Stimulated activated CD8-positive, alpha-beta memory T cell treated with anti-CD3 and anti-CD28 coated beads, Interleukin-12 subunit alpha, Interleukin-12 subunit beta, amount 100 ng/mL, for 1 hour (primary cell): ENCODE measurements at regions not wholly inside any gene's neighbourhood (a gene's known extent, or its start where the extent isn't known, plus 50 kb on each side); places are given as distances from the start of the nearest gene placed in this dataset.
"Not testable (repeated sequence)": the region's sequence is repeated elsewhere in the genome, so short reads cannot be mapped to it uniquely, and the experiment has no call there.

Source experiments
- DNase-seq: peaks from one replicate; pipeline ENCODE4 v3.0.0-alpha.2; 2020; ENCODE audit warnings: low read depth

DNA sequence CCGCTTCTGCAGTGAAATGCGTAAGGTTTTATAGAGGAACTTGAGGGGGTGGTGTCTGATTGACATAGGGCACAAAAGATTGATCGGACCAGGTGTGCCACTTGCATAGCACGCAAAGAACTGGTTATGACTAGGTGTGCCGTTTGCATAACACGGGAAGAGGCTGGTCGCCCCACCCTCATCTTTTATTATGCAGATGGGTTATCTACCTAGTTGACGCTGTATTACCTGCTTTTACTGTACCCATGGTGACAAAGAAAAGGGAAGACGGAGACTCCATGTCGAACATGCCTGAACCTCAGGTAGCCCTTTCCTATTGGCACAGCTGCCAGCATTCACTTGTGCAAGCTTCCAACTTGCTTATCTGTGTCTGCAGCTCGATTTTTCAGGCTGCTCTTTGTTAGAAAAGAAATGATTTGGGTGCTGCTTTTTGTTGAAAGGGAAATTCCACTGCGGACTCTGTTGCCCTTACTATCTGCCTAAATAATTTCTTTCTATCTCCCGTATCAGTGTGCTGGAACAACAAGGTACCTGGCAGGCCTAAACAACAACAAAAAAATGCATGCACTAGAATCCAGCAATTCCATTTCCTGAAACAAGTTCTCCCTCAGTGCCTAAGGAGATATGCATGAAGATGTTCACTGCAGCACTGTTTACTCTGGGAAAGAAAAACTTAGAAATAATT, 194.4 kb upstream of the KAZN start:
- DNase-seq: no peak

GRCh38 chr1:14404862-14405301, 193.6 kb upstream of the KAZN start:
- DNase-seq: no peak

DNA sequence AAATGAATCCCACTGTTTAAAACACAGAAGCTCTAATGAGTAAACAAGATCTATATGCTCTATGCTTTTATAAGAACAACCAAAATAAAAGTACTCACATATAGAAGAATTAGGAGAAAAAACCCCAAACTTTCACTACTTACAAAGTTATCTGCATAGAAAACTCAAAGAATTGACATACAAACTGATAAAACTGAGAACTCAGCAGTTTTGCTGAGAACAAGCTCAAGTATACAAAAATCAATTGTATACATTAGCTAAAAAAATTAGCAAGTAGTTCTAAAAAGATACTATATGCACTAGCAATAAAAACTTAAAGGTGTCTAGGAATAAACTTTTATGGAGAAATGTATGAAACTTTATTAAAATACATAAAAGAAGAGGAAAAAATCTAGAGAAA, 186.2 kb upstream of the KAZN start:
- no peak for DNase-seq

DNA sequence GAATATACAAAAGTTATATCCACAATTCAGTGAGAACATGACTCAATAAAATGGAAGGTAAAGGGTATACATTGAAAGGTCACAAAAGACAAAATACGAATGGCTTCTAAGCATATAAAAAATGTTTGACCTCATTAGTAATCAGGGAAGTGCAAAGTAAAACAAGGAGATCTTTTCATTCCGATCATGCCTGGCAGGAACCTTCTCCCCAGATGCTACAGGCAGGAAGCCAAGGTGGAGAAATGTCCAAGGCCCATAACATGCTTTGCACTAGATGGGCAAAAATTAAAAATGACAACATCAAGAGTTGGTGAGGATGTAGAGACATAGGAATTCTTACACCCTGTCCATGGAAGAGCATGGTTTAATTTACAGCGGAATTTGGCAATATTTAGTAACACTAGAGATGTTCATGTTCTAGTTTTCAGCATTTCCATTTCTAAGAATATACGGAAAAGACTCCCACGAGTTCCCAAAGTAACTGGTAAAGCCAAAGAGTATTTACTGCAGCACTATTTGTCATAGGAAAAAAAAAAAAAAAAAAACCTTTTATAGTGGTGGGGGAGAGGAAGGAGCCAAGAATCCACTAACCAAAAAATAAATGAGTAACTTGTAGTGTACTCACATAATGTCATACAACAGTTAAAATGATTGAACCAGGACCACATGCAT, 184.5 kb upstream of the KAZN start:
- DNase-seq: no peak

GRCh38 chr1:14415396-14415795, 183.1 kb upstream of the KAZN start:
- no peak for DNase-seq

DNA sequence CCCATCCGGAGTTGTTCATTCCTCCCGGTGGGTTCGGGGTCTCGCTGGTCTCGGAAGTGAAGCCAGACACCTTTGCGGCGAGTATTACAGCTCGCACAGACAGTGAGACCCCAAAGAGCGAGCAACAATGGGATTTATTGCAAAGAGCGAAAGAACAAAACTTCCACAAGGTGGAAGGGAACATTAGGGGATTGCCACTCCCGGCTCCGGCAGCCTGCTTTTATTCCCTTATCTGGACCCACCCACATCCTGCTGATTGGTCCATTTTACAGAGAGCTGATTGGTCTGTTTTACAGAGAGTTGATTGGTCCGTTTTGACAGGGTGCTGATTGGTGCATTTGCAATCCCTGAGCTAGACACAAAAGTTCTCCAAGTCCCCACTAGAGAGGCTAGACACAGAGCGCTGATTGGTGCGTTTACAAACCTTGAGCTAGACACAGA, 178.7 kb upstream of the KAZN start:
- not testable (repeated sequence) for DNase-seq

DNA sequence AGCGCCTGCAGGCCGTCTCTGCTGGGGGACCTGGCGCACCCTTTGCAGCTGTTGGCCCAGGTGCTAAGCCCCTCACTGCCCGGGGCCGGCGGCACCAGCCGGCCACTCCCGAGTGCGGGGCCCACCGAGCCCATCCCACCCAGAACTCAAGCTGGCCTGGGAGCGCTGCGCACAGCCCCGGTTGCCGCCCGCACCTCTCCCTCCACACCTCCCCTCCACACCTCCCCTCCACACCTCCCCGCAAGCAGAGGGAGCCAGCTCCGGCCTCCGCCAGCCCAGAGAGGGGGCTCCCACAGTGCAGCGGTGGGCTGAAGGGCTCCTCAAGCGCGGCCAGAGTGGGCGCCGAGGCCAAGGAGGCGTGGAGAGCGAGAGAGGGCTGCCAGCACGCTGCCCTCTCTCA, 177.8 kb upstream of the KAZN start:
- DNase-seq: no peak

DNA sequence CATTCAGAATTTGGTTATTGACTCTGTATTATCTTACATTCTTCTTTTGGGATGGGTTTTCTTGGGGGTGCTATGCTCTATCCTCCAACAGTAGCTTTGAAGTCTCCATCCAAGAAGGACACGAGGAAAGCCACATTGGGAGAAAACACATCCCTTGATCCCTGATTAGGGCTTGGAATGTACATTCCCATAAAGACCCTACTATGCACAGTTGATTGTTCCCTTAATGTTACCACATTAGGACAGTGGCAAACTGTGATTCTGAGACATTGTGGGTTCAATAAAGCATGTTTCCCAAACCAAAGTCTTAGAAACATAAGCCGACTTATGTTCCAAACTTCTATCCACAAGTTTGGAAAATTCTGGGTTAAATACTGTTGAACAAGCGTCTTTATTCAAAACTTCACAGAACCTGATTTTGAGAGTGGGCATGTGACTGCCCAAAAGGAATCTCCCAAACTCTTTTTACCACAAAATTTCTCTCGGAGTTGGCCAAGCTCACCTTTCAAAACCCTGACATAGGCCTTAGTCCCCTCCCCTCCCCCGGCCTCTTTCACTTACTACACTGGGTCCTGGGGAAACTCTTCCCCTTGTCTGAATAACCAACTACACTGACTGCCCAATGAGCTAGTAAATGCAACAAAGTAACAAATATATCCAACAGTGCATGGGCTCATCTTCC, 177.0 kb upstream of the KAZN start:
- DNase-seq: no peak

DNA sequence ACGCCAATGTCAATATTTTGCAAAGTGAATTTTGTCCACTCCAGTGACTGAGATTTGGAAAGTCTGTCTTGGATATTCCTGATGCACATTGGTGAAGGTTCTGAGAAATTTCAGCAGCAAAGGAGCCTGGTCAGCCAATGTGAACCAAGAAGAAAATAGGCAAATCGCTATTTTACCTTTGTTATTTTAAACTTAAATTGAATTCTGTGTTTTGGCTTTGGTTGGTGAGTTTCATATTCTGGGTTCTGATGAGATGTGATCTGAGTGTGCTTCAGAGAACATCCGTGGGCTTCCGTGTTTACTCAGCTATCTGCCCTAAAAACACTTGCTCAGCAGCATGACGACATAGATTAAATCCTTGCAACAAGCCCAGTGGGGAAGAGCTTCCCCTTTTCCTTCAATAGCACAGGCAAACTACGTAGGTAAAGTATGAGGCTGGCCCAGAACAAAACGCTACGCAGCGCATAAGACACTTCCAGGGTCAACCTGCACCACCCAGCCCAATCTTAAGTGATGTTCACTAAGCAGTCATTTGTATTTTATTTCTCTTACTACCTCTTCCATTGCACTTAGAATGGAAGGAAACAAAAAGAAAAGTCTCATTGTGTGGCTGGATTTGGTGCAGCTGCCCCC, 176.4 kb upstream of the KAZN start:
- no peak for DNase-seq

- no peak for DNase-seq
These were observed 174.0 kb upstream of the KAZN start for GRCh38 chr1:14424325-14425002.

GRCh38 chr1:14426854-14427253, 171.6 kb upstream of the KAZN start:
- DNase-seq: no peak

DNA sequence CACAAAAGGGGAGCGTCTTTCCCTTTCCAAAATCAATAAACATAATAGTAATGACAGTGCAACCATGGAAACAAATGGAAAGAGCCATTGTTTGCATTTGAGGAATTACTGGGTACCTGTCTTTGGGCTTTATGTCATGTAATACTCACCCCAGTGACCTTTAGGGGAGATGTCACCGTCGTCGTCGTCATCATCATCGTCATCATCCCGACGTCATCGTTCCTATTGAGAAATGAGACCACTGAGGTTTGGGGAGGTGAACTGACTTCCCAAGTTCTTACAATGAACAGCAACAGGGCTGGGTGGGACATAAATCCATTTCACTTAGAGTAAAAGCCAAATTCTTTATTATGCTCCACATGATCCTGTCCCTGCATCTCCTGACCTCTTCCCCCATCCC, 168.9 kb upstream of the KAZN start:
- DNase-seq: no peak

DNA sequence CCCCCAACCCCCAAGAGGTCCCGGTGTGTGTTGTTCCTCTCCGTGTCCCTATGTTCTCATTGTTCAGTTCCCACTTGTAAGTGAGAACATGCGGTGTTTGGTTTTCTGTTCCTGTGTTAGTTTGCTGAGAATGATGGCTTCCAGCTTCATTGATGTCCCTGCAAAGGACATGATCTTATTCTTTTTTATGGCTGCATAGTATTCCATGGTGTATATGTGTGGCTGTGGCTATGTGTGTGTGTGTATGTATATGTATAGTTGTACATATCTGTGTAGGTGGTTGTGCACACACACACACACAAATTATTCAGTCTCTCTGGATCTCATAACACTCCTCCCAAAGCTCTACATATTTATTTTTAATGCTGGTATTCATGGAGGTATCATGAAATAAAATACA, 165.8 kb upstream of the KAZN start:
- DNase-seq: not testable (repeated sequence)

DNA sequence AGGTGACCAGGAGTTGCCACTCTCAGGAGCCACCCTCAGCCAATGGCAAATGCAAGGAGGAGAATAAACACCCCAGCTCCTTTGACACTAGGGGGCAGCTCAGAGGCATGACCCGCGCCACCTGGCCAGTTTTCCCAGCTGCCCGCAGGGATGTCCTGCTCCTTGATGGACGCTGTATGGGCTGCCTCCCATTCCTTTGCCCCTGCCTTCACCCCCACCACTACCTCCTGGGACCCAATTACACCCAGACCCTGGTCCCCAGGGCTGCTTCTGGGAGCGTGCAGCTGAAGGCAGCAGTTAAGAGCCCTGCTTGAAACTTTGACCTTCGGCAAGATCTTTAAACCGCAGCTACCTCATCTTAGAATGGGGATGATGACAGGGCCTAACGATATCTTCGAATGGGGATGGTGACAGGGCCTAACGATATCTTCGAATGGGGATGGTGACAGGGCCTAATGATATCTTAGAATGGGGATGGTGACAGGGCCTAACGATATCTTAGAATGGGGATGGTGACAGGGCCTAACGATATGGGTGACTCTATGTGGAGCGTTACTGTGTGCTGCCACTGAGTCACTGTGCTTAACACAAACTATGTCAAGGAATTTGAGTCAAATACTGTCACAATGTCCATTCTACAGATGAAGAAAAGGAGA, 163.0 kb upstream of the KAZN start:
- DNase-seq: no peak

DNA sequence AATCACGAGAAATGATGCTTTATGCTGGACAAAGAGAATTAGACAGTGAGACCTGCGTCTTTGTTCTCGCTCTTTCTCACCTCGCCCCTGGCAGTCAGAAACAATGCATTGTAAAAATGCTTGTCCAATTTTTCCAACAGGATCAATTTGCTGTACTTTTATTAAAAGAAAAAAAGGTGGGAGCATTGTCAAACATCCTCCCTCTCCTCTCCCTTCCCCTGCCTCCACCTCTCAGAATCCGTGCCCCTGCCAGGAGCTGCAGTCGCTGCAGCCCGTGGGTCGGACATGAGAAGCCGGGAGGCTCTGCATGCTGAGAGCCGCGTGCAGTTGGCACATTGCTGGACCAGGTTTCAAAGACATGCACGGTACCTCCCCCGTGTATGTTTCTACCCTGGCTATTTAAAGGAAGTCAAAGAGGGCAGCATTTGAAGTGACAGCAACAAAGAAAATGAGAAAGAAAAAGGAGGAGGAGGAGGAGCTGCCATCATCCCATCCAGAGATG, 161.0 kb upstream of the KAZN start:
- no peak for DNase-seq

GRCh38 chr1:14438127-14438769, 160.2 kb upstream of the KAZN start:
- no peak for DNase-seq

- no peak for DNase-seq
These were observed 159.5 kb upstream of the KAZN start for GRCh38 chr1:14439015-14439414.

DNA sequence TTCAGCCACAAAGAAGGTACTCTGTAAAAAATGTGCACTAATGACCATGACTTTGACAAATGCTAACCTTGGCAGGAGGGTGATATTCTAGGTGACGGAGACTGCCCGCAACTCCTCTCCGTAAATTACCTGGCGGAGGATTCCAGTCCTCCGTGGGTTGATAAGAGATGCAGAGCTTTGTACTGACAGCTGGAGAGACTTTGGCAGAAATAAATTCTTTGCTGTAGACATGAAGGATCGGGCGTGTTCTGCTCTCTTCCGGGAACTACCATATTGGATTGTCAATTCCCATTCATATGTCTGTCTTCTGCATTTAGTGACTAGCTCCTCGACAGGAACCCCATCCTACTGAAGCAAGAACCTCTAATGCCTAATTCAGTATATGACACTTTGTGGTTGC, 158.3 kb upstream of the KAZN start:
- DNase-seq: no peak

DNA sequence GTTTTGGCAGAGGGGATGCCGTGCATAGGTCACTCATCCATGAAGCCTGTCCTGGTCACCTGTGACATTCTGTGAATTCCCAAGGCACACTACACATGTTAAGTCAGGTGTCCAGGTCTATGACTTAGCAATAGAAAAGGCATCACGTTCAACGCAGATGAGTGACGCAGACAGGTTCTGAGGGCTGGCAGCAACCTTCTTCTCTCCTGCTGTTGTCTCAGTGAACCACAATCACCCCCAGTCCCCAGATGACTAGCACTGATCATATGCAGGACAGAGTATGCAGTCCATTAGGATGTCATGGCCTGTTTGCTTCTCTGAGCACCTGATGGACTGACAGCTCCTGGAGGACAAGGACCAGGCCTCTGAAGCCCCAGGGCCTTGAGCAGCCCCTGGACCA, 157.8 kb upstream of the KAZN start:
- no peak for DNase-seq

GRCh38 chr1:14441302-14441741, 157.2 kb upstream of the KAZN start:
- no peak for DNase-seq

DNA sequence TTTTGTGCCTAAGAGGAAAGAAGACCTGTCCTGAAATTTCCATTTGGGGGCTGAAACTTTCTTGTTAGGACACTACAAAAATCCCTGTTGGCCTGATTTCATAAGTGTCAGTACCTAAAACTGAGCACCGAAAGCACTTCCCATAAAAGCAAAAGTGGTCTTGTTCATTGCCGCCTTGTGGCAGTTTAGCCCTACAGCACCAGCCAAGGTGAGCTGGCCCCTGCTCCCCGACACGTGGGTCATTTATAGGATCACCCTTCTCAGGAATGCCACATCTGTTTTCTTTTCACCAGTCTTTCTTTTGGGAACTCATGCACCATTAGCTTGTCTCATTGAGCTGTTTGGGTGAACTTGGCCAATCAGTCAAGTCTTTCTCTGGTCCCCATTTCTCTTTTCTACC, 155.8 kb upstream of the KAZN start:
- no peak for DNase-seq
